HG03457 (cell line): ENCODE measurements at regions not wholly inside any gene's neighbourhood (a gene's known extent, or its start where the extent isn't known, plus 50 kb on each side); places are given as distances from the start of the nearest gene placed in this dataset.

Experiments used
- ATAC-seq: cut with Tn5 transposase; IDR thresholded peaks from one replicate; pipeline ENCODE4 v1.9.1; 2021; ENCODE audit warnings: moderate number of reproducible peaks; ENCODE audit not compliant: unreplicated experiment

DNA sequence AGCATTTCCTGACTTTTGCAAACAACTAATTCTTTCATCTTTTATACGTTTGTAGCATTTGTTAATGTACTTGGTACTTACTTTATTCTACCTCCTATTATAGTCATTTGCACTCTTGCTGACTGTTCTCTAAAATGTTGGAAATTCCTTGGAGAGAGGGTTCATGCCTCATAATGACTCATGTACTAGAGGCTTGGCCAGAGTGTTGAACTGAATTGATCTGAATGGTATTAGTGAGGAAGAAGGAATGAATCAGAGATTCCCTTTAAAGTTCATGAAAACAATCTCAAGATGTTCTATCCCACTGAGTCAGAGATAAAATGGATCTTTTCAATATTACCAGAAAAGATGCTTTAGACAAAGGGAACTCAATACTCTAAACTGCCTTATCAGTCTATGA, 383.4 kb downstream of the SEC16B start:
- ATAC-seq = no peak

DNA sequence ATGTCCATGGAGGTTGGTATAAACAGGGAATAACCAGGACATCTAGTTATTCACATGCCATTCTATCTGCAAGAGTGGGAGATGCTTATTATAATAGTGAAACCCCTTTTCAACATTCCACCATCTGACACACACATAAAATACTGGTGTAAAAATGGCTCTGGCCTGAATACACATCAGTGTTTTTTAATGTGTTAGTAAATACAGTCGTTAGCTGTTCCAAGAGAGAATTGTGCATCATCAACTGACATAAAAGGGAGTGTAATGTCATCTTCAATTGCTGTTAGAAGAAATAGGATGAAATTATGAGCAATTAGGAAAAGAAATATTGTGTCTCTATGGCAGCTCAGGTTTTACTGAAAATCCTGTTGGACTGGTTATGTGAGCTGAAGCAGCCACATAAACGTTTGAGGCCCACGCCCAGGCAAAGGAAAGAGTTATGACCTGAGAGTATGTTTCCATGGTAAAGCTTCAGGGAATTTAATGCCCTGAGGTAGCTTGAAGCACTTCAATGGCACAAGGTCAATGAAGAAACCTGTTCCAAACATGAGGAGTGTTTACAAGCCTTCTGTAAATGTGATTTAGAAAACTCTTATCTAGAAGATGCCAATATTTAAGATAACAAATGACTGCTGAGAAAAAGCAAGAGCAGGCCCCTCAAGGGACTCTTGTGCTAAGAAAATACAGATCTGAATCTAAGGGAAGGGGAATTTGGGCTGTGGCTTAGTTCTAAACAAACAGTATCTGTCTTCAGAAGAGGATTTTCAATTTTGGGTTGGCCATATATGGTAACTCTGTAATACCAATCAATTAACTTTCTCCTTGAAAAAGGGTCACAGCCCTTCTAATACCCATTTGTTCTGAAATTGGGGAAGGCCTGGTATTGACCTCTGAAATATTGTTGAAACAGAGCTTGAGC, 384.3 kb downstream of the SEC16B start:
- no peak for ATAC-seq

GRCh38 chr1:177573901-177574300, 396.0 kb downstream of the SEC16B start:
- no peak for ATAC-seq

DNA sequence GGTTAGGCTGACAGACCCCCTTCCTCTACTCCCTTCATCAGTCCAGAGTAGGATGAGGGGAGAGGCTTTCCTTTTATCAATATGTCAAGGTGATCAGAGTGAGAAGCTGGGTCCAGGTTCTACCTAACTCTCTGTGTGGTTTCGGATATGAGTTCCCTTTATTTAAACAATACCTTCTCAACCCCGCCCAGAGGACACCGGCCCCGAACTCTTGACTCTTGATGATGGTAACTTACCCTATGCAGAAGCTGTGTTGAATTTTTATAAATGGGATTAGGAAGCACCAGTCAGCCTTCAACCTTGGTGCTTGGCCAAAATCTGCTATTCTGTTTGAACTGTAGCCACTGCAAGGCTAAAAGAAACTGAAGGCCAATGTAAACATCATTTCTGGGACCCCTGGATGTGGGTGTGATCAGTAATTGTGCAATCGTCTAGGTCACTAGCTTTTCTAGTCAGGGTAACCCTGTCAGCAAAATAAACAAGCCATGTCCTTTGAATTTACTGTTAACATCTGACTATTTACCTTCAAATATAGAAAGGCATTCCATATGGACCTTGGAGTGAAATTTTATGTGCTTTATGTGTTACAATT, 398.3 kb downstream of the SEC16B start:
- ATAC-seq = no peak

GRCh38 chr1:177571076-177571475, 398.8 kb downstream of the SEC16B start:
- ATAC-seq = no peak

- ATAC-seq = no peak
Measured at GRCh38 chr1:177569476-177569875, 398.7 kb downstream of the BRINP2 start.

GRCh38 chr1:177568622-177569021, 397.9 kb downstream of the BRINP2 start:
- ATAC-seq = no peak

- ATAC-seq = no peak
Measured at GRCh38 chr1:177567393-177567792, 396.6 kb downstream of the BRINP2 start.

- no peak for ATAC-seq
Measured at GRCh38 chr1:177566495-177566894, 395.7 kb downstream of the BRINP2 start.

DNA sequence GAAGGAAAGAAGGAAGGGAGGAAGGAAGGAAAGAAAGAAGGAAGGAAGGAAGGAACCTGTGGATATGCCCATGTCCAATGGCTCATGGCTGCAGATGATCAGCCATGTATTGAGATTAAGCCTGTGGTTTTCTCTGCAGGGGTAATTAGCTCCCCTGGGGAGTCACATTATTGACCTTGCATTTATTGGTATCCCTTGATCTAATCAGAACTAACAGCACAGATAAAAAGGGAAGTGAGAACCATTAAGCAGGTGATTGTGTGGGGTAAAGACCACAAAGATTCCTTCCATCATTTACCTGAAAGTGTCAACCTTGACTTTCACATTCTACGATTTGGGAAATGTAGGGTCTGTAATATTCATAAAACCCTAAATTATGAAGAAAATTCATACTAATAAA, 390.7 kb downstream of the BRINP2 start:
- no peak for ATAC-seq

DNA sequence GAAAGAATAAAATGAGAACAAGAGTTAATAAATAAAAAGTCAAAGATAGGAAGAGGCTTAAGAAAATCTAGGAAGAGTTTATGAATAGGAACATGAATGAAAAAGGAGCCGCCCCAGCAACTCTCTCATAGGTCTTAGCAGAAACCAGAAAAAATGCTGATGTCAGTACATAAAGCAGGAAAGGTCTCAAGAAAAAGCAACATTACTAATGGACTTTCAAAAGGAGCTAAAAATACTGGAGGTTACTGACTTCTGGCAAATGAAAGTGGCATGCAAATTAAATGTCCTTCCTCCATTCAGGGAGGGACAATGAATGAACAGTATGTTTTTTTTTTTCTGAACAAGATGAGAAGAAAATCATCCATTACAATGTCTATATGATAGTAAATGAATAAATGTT, 387.6 kb downstream of the BRINP2 start:
- ATAC-seq = no peak

DNA sequence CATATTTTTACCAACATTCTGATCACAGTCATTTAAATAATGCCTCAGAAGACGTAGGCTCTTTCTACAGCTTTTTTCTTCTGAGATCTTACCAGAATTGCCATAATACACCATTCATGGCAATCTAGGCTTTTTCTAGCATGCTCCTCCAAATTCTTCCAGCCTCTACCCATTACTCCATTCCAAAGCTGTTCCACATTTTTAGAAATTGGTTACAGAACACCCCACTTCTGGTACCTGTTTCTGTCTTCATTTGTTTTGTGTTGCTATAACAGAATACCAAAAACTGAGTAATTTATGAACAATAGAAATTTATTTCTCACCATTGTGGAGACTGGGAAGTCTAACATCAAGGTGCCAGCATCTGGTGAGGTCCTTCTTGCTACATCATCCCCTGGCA, 385.4 kb downstream of the BRINP2 start:
- ATAC-seq = no peak

GRCh38 chr1:177547200-177547599, 376.4 kb downstream of the BRINP2 start:
- no peak for ATAC-seq

- no peak for ATAC-seq
Measured at GRCh38 chr1:177546346-177546745, 375.6 kb downstream of the BRINP2 start.

DNA sequence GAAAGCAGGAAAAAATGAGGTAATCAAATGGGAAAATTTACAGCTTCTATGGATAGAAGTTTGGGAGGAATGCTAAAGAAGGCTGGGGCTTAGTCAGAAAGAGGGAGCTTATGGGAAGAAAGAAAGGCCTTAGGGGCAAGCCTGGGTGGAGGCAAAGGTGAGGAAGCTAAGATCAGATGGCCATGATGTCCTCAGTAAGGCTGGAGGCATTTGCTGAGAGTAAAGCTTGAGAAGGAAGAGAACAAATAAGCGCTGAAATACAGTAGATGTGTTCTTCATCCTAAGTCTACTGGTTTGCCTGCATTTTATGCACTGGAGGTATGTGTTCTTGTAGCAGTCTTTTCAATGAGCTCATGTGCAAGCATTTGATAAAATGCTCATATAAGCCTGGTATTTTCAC, 355.4 kb downstream of the BRINP2 start:
- ATAC-seq = no peak

GRCh38 chr1:177525176-177525575, 354.4 kb downstream of the BRINP2 start:
- ATAC-seq = no peak

- ATAC-seq = no peak
Measured at GRCh38 chr1:177517546-177517945, 346.8 kb downstream of the BRINP2 start.

DNA sequence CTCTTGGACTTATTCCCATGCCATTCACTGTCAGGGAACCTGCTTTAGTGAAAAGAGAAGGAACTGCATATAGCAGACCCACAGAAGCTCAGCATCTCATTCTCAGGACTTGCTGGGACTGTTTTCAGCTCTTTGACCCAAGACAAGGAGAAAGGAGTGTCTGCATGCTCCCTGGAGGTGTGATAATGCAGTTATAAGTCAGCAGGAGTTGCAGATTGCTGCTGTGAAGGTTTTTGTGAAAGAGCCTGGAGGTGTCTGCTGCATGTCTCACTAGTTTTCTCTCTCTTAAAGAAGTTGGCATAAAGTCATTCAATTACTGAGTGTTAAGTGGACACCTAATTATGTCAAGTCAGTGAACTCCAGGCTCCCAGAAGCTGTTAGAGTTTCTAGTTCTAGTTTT, 343.4 kb downstream of the BRINP2 start:
- ATAC-seq = no peak

GRCh38 chr1:177511036-177511435, 340.3 kb downstream of the BRINP2 start:
- ATAC-seq = no peak

DNA sequence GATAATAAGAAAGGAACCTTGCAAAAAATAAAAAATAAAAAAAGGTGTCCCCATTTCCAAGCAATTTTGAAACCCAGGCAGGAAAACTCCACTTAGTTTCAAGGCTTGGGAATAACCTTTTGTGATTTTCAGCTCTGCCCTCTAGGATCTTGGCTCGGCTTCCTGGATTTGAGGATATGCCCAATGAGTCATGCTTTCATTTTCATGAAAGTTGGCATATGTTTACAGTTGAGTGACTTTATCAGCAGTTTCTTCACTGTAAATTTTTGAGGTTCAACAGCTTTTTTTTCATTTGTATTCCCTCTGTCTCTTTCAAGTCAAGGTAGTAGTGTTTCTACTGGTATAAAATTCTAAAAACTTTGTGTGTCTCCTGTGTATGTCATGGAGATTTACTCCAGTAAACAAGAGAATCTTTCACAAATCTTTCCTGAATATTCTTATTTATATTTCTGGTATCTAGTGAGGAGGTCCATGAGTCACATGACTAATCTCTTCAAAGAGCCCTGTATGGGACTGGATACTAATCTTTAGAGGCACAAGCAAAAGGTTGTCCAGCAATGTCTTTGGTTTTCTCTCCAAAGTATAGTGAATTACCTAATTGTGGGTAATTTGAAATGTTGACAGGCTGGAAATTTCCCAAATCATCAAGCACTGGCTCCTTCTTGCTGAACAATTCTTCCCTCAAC, 335.3 kb downstream of the BRINP2 start:
- ATAC-seq = no peak

DNA sequence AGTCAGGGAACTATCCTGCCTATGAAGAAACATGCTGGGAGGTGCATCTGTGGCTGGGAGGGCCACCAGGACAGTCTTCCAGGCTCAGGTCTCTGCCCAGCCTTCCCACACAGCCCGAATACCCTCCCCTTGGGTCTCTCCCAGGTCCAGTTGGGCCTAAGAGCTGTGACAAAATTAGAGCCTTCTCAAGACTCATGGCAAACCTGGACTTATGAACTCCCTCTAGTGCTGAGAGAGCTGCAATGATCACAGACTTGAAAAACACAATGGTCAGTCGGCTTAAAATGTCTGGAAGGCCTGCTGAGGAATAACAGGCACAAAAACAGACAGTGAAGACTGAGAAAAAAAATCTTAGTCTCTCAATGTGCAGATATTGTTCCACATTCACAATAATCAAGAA, 325.1 kb downstream of the BRINP2 start:
- ATAC-seq = no peak

DNA sequence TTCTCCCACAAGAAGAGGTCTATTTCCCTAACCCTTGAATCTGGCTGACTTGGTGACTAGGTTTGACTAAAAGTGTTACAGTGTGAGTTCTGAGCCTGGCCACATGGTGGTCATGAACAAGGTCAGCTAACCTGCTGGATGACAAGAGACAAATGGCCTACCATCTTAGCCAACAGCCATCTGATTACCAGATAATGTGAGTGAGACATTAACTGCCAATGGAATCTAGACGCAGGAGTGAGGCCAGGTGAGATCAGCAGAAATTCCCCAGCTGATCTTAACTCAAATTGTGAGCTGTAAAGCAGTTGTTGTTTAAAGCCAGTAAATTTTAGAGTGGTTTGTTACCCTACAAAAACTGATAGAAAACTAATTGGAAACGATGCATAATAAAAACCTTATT, 320.0 kb downstream of the BRINP2 start:
- ATAC-seq = no peak
